IPS-20b (cell line): ENCODE measurements at regions not wholly inside any gene's neighbourhood (a gene's known extent, or its start where the extent isn't known, plus 50 kb on each side); places are given as distances from the start of the nearest gene placed in this dataset.
"Not testable (repeated sequence)": the region's sequence is repeated elsewhere in the genome, so short reads cannot be mapped to it uniquely, and the experiment has no call there.

ENCODE experiments used
- H3K27ac ChIP-seq: one replicate; pipeline ENCODE4 v1.5.1; 2013; ENCODE audit warnings: low read length
- H3K27me3 ChIP-seq: 2 replicates; pipeline ENCODE4 v1.6.1; 2013; ENCODE audit warnings: mild to moderate bottlenecking, low read length, inconsistent platforms; ENCODE audit not compliant: insufficient read depth
- H3K36me3 ChIP-seq: 2 replicates; pipeline ENCODE4 v1.6.1; 2013; ENCODE audit warnings: low read depth, mild to moderate bottlenecking, inconsistent platforms, low read length, moderate library complexity; ENCODE audit not compliant: insufficient read depth
- H3K4me1 ChIP-seq: 2 replicates; pipeline ENCODE4 v1.6.1; 2013; ENCODE audit warnings: mild to moderate bottlenecking, control low read depth, inconsistent platforms, low read length, moderate library complexity; ENCODE audit not compliant: insufficient read depth
- H3K4me3 ChIP-seq: 2 replicates; pipeline ENCODE4 v1.5.1; 2013; ENCODE audit warnings: mild to moderate bottlenecking, low read length, inconsistent platforms
- H3K9ac ChIP-seq: 2 replicates; pipeline ENCODE4 v1.6.1; 2013; ENCODE audit warnings: low read depth, mild to moderate bottlenecking, inconsistent platforms, low read length, moderate library complexity
- H3K9me3 ChIP-seq: 2 replicates; pipeline ENCODE4 v1.6.1; 2013; ENCODE audit warnings: mild to moderate bottlenecking, low read depth, low read length, inconsistent platforms; ENCODE audit not compliant: insufficient read depth

- Histone ChIP-seq H3K9me3 (no peaks in the 10 kb centered on the region), H3K27me3 (no peaks in the 10 kb centered on the region), H3K4me1 (no peaks in the 10 kb centered on the region), H3K4me3 (no peak overlapping the region), H3K27ac (no peak overlapping the region), H3K9ac (no peak overlapping the region), H3K36me3 (no peaks in the 10 kb centered on the region)
Observed at GRCh38 chr5:117623042-117623805, 1048.6 kb upstream of the SEMA6A start.

- Histone ChIP-seq H3K9ac (no peak overlapping the region), H3K9me3 (no peaks in the 10 kb centered on the region), H3K4me1 (no peaks in the 10 kb centered on the region), H3K36me3 (no peaks in the 10 kb centered on the region), H3K27ac (no peak overlapping the region), H3K27me3 (no peaks in the 10 kb centered on the region), H3K4me3 (no peak overlapping the region)
Observed at GRCh38 chr5:117621921-117622320, 1047.3 kb upstream of the SEMA6A start.

GRCh38 chr5:117615226-117615625 lies 1040.6 kb upstream of the SEMA6A start:
- H3K4me1 ChIP-seq, result no peaks in the 10 kb centered on the region
- H3K27ac ChIP-seq, result no peak overlapping the region
- H3K9me3 ChIP-seq, result no peaks in the 10 kb centered on the region
- no peak overlapping the region for H3K9ac ChIP-seq
- H3K27me3 ChIP-seq, result no peaks in the 10 kb centered on the region
- no peak overlapping the region for H3K4me3 ChIP-seq
- H3K36me3 ChIP-seq, result no peaks in the 10 kb centered on the region

GRCh38 chr5:117614408-117614807 lies 1039.8 kb upstream of the SEMA6A start:
- no peak overlapping the region for H3K27ac ChIP-seq

GRCh38 chr5:117604845-117605244 lies 1030.2 kb upstream of the SEMA6A start:
- no peak overlapping the region for H3K27ac ChIP-seq

More at GRCh38 chr5:117614408-117614807, 1039.8 kb upstream of the SEMA6A start:
- Histone ChIP-seq H3K4me1 (no peaks in the 10 kb centered on the region), H3K9me3 (no peaks in the 10 kb centered on the region), H3K27me3 (no peaks in the 10 kb centered on the region), H3K9ac (no peak overlapping the region), H3K4me3 (no peak overlapping the region), H3K36me3 (no peaks in the 10 kb centered on the region)

GRCh38 chr5:117599811-117600210 lies 1025.2 kb upstream of the SEMA6A start:
- H3K27ac ChIP-seq, H3K4me1 ChIP-seq, H3K36me3 ChIP-seq, H3K27me3 ChIP-seq, H3K4me3 ChIP-seq, H3K9me3 ChIP-seq, H3K9ac ChIP-seq: not testable (repeated sequence)

More at GRCh38 chr5:117604845-117605244, 1030.2 kb upstream of the SEMA6A start:
- Histone ChIP-seq H3K9me3 (no peaks in the 10 kb centered on the region), H3K9ac (no peak overlapping the region), H3K36me3 (no peaks in the 10 kb centered on the region), H3K4me3 (no peak overlapping the region), H3K27me3 (no peaks in the 10 kb centered on the region), H3K4me1 (no peaks in the 10 kb centered on the region)

- Histone ChIP-seq H3K9me3 (no peaks in the 10 kb centered on the region), H3K27ac (no peak overlapping the region), H3K4me3 (no peak overlapping the region), H3K36me3 (no peaks in the 10 kb centered on the region), H3K9ac (no peak overlapping the region), H3K4me1 (no peaks in the 10 kb centered on the region), H3K27me3 (no peaks in the 10 kb centered on the region)
Observed at GRCh38 chr5:117594166-117594565, 1019.5 kb upstream of the SEMA6A start.

GRCh38 chr5:117590944-117591343 lies 1016.3 kb upstream of the SEMA6A start:
- Histone ChIP-seq H3K9me3 (no peaks in the 10 kb centered on the region), H3K4me3 (no peak overlapping the region), H3K36me3 (no peaks in the 10 kb centered on the region), H3K27me3 (no peaks in the 10 kb centered on the region), H3K9ac (no peak overlapping the region), H3K4me1 (peaks cover 9% of the 10 kb centered on the region), H3K27ac (no peak overlapping the region)

GRCh38 chr5:117588611-117589010 lies 1014.0 kb upstream of the SEMA6A start:
- no peak overlapping the region for H3K4me3 ChIP-seq

GRCh38 chr5:117587111-117587510 lies 1012.5 kb upstream of the SEMA6A start:
- H3K27ac ChIP-seq, result no peak overlapping the region
- H3K4me3 ChIP-seq, result no peak overlapping the region
- no peaks in the 10 kb centered on the region for H3K36me3 ChIP-seq
- H3K9ac ChIP-seq, result no peak overlapping the region
- H3K4me1 ChIP-seq, result peaks cover 9% of the 10 kb centered on the region
- no peaks in the 10 kb centered on the region for H3K9me3 ChIP-seq
- no peaks in the 10 kb centered on the region for H3K27me3 ChIP-seq

More at GRCh38 chr5:117588611-117589010, 1014.0 kb upstream of the SEMA6A start:
- H3K9me3 ChIP-seq, result no peaks in the 10 kb centered on the region
- H3K36me3 ChIP-seq, result no peaks in the 10 kb centered on the region
- no peak overlapping the region for H3K27ac ChIP-seq
- H3K4me1 ChIP-seq, result peaks cover 9% of the 10 kb centered on the region
- no peaks in the 10 kb centered on the region for H3K27me3 ChIP-seq
- no peak overlapping the region for H3K9ac ChIP-seq

- H3K9ac ChIP-seq, result no peak overlapping the region
- H3K27me3 ChIP-seq, result no peaks in the 10 kb centered on the region
- H3K9me3 ChIP-seq, result no peaks in the 10 kb centered on the region
- no peak overlapping the region for H3K27ac ChIP-seq
- no peak overlapping the region for H3K4me3 ChIP-seq
- H3K4me1 ChIP-seq, result no peaks in the 10 kb centered on the region; the same call in 1 of the 2 replicates
- no peaks in the 10 kb centered on the region for H3K36me3 ChIP-seq
Observed at GRCh38 chr5:117568622-117569021, 994.0 kb upstream of the SEMA6A start.

- no peaks in the 10 kb centered on the region for H3K9me3 ChIP-seq
- H3K36me3 ChIP-seq, result no peaks in the 10 kb centered on the region
- H3K4me1 ChIP-seq, result no peaks in the 10 kb centered on the region; the same call in 1 of the 2 replicates
- H3K27me3 ChIP-seq, result no peaks in the 10 kb centered on the region
- H3K27ac ChIP-seq, result no peak overlapping the region
- H3K4me3 ChIP-seq, result no peak overlapping the region
- no peak overlapping the region for H3K9ac ChIP-seq
Observed at GRCh38 chr5:117568126-117568525, 993.5 kb upstream of the SEMA6A start.
